Fibroblast of villous mesenchyme (primary cell): ENCODE measurements at regions not wholly inside any gene's neighbourhood (a gene's known extent, or its start where the extent isn't known, plus 50 kb on each side); places are given as distances from the start of the nearest gene placed in this dataset.
A peak's percentile ranks its signal among the peaks of the same experiment; 100 is the strongest.

ENCODE experiments used
- DNase-seq: peaks from one replicate; pipeline ENCODE4 v3.0.0-alpha.2; 2010; ENCODE audit warnings: low read depth
- H3K4me3 ChIP-seq: 2 replicates; pipeline ENCODE4 v1.5.1; 2011; ENCODE audit warnings: low read depth, mild to moderate bottlenecking, low read length
- TF ChIP-seq, protein P1 (sequence below): IDR thresholded peaks from 2 replicates; pipeline ENCODE4 v1.5.1; 2012; ENCODE audit warnings: low read depth, mild to moderate bottlenecking, low read length; ENCODE audit not compliant: insufficient read depth

DNA sequence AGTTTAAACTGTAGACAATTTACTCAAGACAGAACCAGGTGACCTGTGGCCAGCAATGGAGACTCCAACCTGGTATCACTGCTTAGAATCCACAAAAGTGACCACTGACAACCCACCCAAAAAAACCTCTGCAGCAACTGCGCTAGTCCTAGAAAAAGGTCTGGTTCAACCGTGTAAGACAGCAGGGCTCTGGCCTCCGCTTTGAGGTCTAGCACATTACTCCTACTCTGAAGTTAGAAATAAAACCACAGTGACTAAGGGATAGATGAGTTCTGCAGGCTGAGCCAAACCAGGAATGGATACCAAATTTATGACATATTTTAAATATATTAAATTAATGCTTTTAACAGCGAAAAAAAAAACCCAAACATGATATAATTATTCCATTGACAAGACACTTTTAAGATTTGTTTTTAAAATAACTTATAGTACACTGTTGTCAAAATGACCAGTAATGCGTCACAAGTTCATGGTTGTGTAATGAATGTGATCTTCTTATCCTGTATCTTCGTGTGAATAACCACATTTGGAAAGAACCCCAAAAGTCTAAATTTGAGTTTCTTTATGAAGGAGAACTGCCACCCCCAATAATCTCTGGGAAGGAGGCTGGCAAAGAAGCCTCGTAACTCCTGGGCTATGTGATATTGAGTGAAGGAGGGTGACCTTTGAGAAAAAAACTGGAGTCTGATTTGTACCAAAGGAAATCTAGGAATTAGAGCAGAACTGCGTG, 101.9 kb upstream of the SLC44A1 start:
- TF ChIP-seq, protein P1, sequence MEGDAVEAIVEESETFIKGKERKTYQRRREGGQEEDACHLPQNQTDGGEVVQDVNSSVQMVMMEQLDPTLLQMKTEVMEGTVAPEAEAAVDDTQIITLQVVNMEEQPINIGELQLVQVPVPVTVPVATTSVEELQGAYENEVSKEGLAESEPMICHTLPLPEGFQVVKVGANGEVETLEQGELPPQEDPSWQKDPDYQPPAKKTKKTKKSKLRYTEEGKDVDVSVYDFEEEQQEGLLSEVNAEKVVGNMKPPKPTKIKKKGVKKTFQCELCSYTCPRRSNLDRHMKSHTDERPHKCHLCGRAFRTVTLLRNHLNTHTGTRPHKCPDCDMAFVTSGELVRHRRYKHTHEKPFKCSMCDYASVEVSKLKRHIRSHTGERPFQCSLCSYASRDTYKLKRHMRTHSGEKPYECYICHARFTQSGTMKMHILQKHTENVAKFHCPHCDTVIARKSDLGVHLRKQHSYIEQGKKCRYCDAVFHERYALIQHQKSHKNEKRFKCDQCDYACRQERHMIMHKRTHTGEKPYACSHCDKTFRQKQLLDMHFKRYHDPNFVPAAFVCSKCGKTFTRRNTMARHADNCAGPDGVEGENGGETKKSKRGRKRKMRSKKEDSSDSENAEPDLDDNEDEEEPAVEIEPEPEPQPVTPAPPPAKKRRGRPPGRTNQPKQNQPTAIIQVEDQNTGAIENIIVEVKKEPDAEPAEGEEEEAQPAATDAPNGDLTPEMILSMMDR = no peak
- DNase-seq = peak; percentile 84
- H3K4me3 ChIP-seq = no peak overlapping the region

DNA sequence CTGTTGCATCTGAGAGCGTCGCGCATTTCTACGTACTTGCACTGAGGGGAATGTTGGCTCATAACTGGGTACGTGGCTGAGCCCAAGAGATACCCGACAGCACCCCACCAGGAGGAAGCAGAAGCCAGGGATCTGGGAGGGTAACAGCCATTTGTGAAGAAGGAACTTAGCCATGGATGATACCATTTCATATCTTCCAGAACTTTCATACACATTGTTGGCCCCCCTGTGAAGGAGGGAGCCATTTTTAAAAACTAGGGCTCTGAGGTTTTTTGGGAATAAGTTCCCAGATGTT, 101.4 kb upstream of the SLC44A1 start:
- no peak for DNase-seq
- H3K4me3 ChIP-seq = no peak overlapping the region
- TF ChIP-seq, protein P1 = no peak

DNA sequence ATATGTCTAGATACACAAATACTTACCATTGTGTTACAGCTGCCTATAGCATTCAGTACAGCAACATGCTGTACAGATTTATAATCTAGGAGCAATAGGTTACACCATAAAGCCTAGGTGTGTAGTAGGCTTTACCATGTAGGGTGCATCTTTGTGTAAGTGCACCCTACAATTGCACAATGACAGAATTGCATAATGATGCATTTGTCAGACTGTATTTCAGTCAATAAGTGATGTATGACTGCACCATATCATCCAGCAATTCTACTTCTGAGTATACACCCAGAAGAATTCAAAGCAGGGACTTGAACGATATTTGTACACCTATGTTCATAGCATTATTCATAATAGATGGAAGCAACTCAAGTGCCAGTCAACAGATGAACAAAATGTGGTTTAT, 100.4 kb upstream of the SLC44A1 start:
- H3K4me3 ChIP-seq = no peak overlapping the region
- DNase-seq = peak; percentile 19
- TF ChIP-seq, protein P1 = no peak

DNA sequence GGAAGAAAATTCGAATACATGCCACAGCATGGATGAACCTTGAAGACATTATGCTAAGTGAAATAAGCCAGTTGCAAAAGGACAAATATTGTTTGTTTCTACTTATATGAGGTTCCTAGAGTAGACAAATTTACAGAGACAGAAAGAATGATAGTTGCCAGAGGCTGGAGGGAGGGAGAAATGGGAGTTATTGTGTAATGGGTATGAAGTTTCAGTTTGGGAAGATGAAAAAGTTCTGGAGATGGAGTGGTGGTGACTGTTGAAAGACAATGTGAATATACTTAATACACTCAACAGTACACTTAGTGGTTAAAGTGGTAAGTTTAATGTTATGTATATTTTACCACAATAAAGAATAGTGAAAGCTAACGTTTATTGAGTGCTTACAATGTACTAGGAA, 99.6 kb upstream of the SLC44A1 start:
- peak; percentile 49 for DNase-seq
- TF ChIP-seq, protein P1 = no peak
- H3K4me3 ChIP-seq = no peak overlapping the region

DNA sequence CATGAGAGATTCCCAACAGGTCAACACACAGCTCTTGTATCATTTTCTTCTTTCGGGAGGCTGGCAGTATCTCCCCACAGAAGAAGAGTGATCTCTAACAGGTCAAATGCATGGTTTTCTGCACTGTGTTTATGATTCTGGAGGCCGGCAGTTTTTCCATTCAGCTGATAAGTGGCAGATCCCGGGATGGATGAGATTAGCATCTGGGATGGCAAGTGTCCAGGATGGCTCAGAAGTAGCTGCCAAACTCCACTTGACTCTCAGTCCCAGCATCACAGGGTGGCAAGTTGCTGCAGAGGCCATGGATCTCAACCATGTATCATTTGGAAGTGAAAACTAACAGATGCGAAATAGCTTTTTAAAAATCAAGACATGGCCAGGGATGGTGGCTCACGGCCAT, 97.8 kb upstream of the SLC44A1 start:
- H3K4me3 ChIP-seq = no peak overlapping the region
- TF ChIP-seq, protein P1 = no peak
- DNase-seq = no peak

DNA sequence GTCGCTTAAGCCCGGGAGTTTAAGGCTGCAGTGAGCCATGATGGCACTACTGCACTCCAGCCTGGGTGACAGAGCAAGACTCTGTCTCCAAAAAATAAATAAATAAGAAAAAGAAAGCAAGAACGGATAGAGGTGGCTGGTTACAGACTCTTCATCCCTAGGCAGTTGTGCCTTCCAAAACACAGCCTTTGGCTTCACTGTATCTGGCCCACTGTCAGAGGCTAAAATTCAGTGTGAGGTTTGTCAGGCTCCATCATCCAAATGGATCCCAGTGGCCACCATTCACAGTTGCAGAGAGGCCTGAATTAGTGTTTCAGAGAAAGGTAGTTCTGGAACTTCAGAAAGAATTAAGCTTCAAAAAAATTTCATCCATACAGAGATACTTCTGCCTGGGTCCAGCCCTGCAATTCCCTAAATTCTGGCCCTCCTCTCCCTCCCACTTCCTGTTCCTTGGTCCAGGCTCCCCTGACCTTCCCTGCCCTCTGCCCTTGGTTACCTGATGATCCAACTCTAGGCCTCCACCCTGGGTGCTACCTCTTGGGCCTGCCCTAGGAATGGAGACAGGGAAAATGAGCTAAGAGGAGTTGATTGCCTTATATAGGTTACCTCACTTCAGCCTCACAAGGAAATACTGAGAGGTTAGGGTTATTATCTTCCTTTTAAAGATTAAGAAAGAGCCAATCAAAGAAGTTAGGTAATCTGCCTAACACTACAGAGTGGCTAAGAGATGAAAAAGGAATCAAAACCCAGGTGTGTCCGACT, 97.2 kb upstream of the SLC44A1 start:
- no peak overlapping the region for H3K4me3 ChIP-seq
- TF ChIP-seq, protein P1 = no peak
- no peak for DNase-seq
